GM23338 (cell line): ENCODE measurements at regions not wholly inside any gene's neighbourhood (a gene's known extent, or its start where the extent isn't known, plus 50 kb on each side); places are given as distances from the start of the nearest gene placed in this dataset.

Experiments
- ATAC-seq: fragments of 200-7000 bp; cut with Tn5 transposase; 3 replicates; pipeline ENCODE4 v1.9.1; 2020
- DNase-seq: peaks from one replicate; pipeline ENCODE4 v3.0.0-alpha.2; 2015; ENCODE audit warnings: low spot score
- H2AFZ ChIP-seq: fragments of 200-600 bp; sonication (generic); 2 replicates; pipeline ENCODE4 v1.8.0; 2016; ENCODE audit warnings: antibody characterized with exemption, mild to moderate bottlenecking, moderate library complexity
- H3F3A ChIP-seq: fragments of 200-600 bp; sonication (generic); replicated peaks from 2 replicates; pipeline ENCODE4 v1.8.0; 2017; ENCODE audit warnings: antibody characterized with exemption, mixed run types, low read depth
- H3K27ac ChIP-seq: fragments of 200-600 bp; sonication (generic); 2 replicates; pipeline ENCODE4 v1.6.1; 2016; ENCODE audit warnings: low read depth
- H3K27me3 ChIP-seq: fragments of 200-600 bp; sonication (generic); 2 replicates; pipeline ENCODE4 v1.8.0; 2016; ENCODE audit warnings: mild to moderate bottlenecking, mixed run types, moderate library complexity; ENCODE audit not compliant: insufficient read depth
- H3K36me3 ChIP-seq: fragments of 200-600 bp; sonication (generic); 2 replicates; pipeline ENCODE4 v1.8.0; 2016; ENCODE audit warnings: mild to moderate bottlenecking; ENCODE audit not compliant: insufficient read depth
- H3K4me1 ChIP-seq: fragments of 200-600 bp; sonication (generic); 2 replicates; pipeline ENCODE4 v1.8.0; 2016; ENCODE audit warnings: mild to moderate bottlenecking, moderate library complexity; ENCODE audit not compliant: insufficient read depth
- H3K4me2 ChIP-seq: fragments of 200-600 bp; sonication (generic); 2 replicates; pipeline ENCODE4 v1.7.1; 2017; ENCODE audit warnings: mixed run types
- H3K4me3 ChIP-seq: fragments of 200-600 bp; sonication (generic); 2 replicates; pipeline ENCODE4 v1.6.1; 2016; ENCODE audit warnings: mixed run types
- H3K79me2 ChIP-seq: fragments of 200-600 bp; sonication (generic); replicated peaks from 2 replicates; pipeline ENCODE4 v1.8.0; 2017; ENCODE audit warnings: mild to moderate bottlenecking; ENCODE audit not compliant: insufficient read depth
- H3K9me2 ChIP-seq: fragments of 200-600 bp; sonication (generic); 2 replicates; pipeline ENCODE4 v1.8.0; 2017; ENCODE audit not compliant: insufficient read depth
- H4K20me1 ChIP-seq: fragments of 200-600 bp; sonication (generic); replicated peaks from 2 replicates; pipeline ENCODE4 v1.8.0; 2017; ENCODE audit warnings: mild to moderate bottlenecking; ENCODE audit not compliant: insufficient read depth
- H3K27ac Mint-ChIP-seq: 2 replicates; pipeline ENCODE4 v1.8.0; 2020; ENCODE audit warnings: inconsistent platforms, mild to moderate bottlenecking, moderate library complexity, mixed read lengths
- H3K27me3 Mint-ChIP-seq: 3 replicates; pipeline ENCODE4 v1.8.0; 2022; ENCODE audit warnings: low read depth, mild to moderate bottlenecking, moderate library complexity, mixed read lengths, inconsistent platforms; ENCODE audit not compliant: insufficient read depth, poor library complexity
- H3K36me3 Mint-ChIP-seq: 3 replicates; pipeline ENCODE4 v1.8.0; 2021; ENCODE audit warnings: low read depth, mild to moderate bottlenecking, inconsistent platforms, moderate library complexity, mixed read lengths
- H3K4me1 Mint-ChIP-seq: 3 replicates; pipeline ENCODE4 v1.8.0; 2020; ENCODE audit warnings: mild to moderate bottlenecking, inconsistent platforms, mixed read lengths
- H3K4me3 Mint-ChIP-seq: 3 replicates; pipeline ENCODE4 v1.8.0; 2021; ENCODE audit warnings: moderate library complexity, mild to moderate bottlenecking, inconsistent platforms, mixed read lengths
- H3K9me3 Mint-ChIP-seq: 3 replicates; pipeline ENCODE4 v1.8.0; 2020; ENCODE audit warnings: moderate library complexity, mild to moderate bottlenecking, inconsistent platforms, mixed read lengths
- CREB1 ChIP-seq: fragments of 250-450 bp; sonication (Bioruptor Pico); IDR thresholded peaks from 2 replicates; pipeline ENCODE4 v1.5.0; 2020; ENCODE audit warnings: low read depth, mild to moderate bottlenecking, moderate library complexity
- ETS1 ChIP-seq: IDR thresholded peaks from 2 replicates; pipeline ENCODE4 v1.6.1; 2016; ENCODE audit warnings: antibody characterized with exemption
- NANOG ChIP-seq: IDR thresholded peaks from 2 replicates; pipeline ENCODE4 v1.6.1; 2016; ENCODE audit warnings: antibody characterized with exemption, borderline replicate concordance
- POLR2AphosphoS5 ChIP-seq: IDR thresholded peaks from 2 replicates; pipeline ENCODE4 v1.6.1; 2016; ENCODE audit warnings: antibody characterized with exemption, low read depth
- ZNF331 ChIP-seq: fragments of 250-450 bp; sonication (Bioruptor Pico); IDR thresholded peaks from 2 replicates; pipeline ENCODE4 v1.5.0; 2020; ENCODE audit warnings: low read depth, mild to moderate bottlenecking, moderate library complexity
- TF ChIP-seq, protein P1 (sequence below): fragments of 250-450 bp; sonication (Bioruptor Pico); IDR thresholded peaks from 2 replicates; pipeline ENCODE4 v1.5.0; 2020; ENCODE audit warnings: mild to moderate bottlenecking, moderate library complexity

DNA sequence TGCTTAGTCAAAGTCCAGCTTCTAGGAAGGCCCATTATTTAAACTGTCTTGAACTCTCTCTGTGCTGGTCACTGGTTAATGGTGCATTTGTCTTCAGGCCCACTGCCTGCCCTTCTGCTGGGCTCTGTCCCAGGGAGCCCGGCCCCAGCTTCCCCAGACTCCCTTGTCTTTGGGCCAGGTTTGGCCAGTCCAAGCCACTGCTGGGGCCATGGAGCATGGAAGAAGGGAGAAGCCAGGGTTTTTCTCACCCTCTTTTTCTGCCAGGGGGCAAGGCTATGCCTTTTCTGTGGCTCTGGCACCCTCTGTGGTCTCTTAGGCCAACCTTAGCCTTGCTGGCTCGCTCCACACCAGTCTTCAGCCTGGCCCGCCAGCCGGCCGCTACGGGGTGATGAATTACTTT lies 390.0 kb upstream of the SULF2 start (continued):
- TF ChIP-seq, protein P1, sequence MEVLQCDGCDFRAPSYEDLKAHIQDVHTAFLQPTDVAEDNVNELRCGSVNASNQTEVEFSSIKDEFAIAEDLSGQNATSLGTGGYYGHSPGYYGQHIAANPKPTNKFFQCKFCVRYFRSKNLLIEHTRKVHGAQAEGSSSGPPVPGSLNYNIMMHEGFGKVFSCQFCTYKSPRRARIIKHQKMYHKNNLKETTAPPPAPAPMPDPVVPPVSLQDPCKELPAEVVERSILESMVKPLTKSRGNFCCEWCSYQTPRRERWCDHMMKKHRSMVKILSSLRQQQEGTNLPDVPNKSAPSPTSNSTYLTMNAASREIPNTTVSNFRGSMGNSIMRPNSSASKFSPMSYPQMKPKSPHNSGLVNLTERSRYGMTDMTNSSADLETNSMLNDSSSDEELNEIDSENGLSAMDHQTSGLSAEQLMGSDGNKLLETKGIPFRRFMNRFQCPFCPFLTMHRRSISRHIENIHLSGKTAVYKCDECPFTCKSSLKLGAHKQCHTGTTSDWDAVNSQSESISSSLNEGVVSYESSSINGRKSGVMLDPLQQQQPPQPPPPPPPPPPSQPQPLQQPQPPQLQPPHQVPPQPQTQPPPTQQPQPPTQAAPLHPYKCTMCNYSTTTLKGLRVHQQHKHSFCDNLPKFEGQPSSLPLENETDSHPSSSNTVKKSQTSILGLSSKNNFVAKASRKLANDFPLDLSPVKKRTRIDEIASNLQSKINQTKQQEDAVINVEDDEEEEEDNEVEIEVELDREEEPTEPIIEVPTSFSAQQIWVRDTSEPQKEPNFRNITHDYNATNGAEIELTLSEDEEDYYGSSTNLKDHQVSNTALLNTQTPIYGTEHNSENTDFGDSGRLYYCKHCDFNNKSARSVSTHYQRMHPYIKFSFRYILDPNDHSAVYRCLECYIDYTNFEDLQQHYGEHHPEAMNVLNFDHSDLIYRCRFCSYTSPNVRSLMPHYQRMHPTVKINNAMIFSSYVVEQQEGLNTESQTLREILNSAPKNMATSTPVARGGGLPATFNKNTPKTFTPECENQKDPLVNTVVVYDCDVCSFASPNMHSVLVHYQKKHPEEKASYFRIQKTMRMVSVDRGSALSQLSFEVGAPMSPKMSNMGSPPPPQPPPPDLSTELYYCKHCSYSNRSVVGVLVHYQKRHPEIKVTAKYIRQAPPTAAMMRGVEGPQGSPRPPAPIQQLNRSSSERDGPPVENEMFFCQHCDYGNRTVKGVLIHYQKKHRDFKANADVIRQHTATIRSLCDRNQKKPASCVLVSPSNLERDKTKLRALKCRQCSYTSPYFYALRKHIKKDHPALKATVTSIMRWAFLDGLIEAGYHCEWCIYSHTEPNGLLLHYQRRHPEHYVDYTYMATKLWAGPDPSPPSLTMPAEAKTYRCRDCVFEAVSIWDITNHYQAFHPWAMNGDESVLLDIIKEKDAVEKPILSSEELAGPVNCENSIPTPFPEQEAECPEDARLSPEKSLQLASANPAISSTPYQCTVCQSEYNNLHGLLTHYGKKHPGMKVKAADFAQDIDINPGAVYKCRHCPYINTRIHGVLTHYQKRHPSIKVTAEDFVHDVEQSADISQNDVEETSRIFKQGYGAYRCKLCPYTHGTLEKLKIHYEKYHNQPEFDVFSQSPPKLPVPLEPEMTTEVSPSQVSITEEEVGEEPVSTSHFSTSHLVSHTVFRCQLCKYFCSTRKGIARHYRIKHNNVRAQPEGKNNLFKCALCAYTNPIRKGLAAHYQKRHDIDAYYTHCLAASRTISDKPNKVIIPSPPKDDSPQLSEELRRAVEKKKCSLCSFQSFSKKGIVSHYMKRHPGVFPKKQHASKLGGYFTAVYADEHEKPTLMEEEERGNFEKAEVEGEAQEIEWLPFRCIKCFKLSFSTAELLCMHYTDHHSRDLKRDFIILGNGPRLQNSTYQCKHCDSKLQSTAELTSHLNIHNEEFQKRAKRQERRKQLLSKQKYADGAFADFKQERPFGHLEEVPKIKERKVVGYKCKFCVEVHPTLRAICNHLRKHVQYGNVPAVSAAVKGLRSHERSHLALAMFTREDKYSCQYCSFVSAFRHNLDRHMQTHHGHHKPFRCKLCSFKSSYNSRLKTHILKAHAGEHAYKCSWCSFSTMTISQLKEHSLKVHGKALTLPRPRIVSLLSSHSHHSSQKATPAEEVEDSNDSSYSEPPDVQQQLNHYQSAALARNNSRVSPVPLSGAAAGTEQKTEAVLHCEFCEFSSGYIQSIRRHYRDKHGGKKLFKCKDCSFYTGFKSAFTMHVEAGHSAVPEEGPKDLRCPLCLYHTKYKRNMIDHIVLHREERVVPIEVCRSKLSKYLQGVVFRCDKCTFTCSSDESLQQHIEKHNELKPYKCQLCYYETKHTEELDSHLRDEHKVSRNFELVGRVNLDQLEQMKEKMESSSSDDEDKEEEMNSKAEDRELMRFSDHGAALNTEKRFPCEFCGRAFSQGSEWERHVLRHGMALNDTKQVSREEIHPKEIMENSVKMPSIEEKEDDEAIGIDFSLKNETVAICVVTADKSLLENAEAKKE, result no peak

DNA sequence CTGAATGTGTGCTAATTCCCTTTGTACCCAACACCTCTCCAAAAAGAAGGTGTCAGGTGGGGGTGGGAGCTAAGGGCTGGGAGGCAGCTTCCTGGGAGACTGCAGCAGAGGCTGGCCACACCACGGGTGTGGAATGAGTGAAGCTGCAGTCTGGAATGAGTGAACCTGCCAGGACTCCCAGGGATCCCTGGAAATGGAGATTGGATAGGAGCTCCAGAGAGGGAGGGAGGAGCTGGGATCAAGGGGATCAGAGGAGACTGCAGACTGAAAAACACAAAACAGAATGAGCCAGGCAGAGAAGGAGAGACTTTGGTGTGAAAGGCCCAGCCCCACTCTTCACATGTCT lies 387.0 kb upstream of the SULF2 start:
- Histone ChIP-seq H3K4me2 (no peak overlapping the region), H4K20me1 (no peaks in the 10 kb centered on the region), H3K36me3 (no peaks in the 10 kb centered on the region), H3F3A (no peaks in the 10 kb centered on the region), H3K9me2 (no peaks in the 10 kb centered on the region), H3K79me2 (no peaks in the 10 kb centered on the region), H3K27ac (no peak overlapping the region), H3K27me3 (no peaks in the 10 kb centered on the region), H2AFZ (no peak overlapping the region), H3K4me1 (no peaks in the 10 kb centered on the region), H3K4me3 (no peak overlapping the region)
- Mint-ChIP-seq H3K4me1 (no peaks in the 10 kb centered on the region), H3K36me3 (no peaks in the 10 kb centered on the region), H3K27ac (no peak overlapping the region), H3K27me3 (peaks cover 11% of the 10 kb centered on the region), H3K4me3 (no peak overlapping the region), H3K9me3 (no peaks in the 10 kb centered on the region)
- ATAC-seq, result no peak
- DNase-seq, result no peak
- TF ChIP-seq NANOG, result no peak
- no peak for TF ChIP-seq ETS1
- no peak for TF ChIP-seq CREB1 (CRISPR knock-in tag)
- no peak for TF ChIP-seq POLR2AphosphoS5
- no peak for TF ChIP-seq ZNF331 (CRISPR knock-in tag)
